GM18520 (cell line): ENCODE measurements at regions not wholly inside any gene's neighbourhood (a gene's known extent, or its start where the extent isn't known, plus 50 kb on each side); places are given as distances from the start of the nearest gene placed in this dataset.
"Not testable (repeated sequence)": the region's sequence is repeated elsewhere in the genome, so short reads cannot be mapped to it uniquely, and the experiment has no call there.

Experiments
- ATAC-seq: cut with Tn5 transposase; IDR thresholded peaks from one replicate; pipeline ENCODE4 v1.9.1; 2021; ENCODE audit not compliant: unreplicated experiment

DNA sequence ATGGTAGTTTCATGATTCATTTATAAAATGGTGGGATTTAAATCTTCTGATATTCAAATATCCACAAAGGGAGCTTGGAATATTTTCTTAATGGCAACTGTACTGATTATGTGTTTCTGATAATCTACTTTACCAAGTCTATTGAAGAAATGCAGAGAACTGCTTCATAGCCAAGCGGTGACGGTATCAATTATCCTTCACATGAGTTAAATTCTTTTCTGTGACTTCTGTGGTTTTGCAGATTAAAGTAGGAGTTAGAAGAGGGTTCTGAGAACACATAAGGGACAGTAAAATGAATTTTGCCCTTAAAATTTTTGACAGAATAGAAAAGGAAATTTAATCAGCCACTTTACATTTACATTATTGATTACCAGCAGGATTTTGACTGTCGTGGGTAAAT, 563.2 kb downstream of the GBE1 start:
- ATAC-seq: no peak

DNA sequence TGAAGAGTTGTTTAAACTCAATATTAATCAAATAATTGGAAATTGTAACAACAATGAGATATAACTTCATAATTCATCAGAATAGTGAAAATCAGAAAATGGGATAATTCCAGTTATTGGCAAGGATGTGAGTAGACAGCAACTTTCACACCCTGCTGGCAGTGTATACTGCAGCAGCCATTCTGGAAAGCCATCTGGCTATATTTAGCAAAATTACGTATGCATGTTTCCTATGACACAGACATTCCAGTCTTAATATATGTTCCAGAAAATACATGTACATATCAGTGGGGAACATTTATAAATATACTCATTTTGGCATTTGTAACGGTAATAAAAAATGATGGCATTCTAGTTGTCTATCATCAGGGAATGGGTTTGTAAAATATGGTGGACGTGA, 564.1 kb downstream of the GBE1 start:
- no peak for ATAC-seq

DNA sequence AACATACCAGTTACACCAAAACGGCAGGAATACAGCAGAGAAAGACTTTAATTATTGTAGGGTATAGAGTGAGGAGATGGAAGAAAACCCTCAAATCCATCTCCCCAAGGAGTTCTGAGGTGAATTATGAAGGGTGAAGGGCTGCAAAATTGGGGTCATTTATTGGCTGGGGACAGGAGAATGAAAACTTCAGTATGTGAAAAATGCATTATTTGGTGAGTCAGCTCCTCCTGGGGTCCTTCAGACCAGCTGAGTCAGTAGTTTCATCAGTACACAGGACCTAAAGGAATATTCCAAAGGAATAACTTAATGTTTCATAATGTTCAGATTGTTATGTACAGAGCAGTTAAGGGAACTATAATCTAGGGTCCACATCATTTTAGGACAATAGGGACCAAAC, 566.0 kb downstream of the GBE1 start:
- no peak for ATAC-seq

DNA sequence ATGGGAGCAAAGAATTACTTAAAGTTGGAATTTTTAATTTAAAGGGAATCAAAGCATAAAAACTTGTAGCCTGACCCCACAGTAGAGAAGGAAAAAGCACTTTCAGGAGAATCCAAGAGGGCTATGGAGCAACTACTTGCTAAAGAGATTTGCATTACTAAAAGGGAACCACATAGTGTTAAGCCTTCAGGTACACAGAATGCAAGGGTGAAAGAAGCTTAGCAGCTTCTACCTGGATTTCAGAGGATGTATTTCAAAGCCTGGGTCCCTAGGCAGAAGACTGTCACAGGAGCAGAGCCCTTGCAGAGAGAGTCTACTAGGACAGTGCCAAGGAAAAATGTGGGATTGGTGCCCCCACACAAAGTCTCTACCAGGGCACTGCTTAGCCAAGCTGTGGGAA, 575.0 kb downstream of the GBE1 start:
- no peak for ATAC-seq

DNA sequence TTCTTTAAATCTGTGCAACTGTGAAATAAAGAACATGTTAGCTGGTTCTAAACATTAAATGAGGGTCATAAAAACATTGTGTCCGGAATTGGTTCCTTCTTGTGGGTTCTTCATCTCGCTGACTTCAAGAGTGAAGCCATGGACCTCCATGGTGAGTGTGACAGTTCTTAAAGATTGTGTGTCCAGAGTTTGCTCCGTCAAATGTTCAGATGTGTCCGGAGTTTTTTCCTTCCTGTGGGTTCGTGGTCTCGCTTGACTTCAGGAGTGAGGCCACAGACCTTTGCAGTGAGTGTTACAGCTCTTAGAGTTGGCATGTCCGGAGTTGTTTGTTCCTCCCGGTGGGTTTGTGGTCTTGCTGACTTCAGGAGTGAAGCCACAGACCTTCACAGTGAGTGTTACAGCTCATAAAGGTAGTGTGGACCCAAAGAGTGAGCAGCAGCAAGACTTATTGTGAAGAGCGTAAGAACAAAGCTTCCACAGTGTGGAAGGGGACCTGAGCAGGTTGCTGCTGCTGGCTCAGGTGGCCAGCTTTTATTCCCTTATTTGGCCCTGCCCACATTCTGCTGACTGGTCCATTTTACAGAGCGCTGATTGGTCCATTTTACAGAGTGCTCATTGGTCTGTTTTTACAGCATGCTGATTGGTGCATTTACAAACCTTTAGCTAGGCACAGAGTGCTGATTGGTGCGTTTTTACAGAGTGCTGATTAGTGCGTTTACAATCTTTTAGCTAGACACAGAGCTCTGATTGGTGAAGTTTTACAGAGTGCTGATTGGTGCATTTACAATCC, 579.2 kb downstream of the GBE1 start:
- ATAC-seq: not testable (repeated sequence)

DNA sequence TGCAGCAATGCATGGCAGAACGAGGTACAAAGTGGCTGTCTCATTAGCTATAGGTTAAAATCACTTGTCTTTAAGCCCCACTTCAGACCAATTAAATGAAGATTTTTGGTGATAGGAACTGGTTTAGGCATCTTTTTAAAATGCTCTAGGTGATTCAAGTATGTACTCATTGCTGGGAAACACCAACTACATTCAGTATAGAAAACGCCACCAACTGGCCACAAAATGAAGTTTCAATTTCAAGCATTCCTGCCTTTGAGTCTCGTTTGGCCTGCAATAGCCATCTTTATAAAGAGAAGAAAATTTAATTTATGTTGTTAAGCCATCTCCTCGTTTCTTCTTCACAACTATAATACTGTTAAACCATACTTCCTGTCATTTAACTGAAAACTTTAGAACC, 587.9 kb downstream of the GBE1 start:
- no peak for ATAC-seq

DNA sequence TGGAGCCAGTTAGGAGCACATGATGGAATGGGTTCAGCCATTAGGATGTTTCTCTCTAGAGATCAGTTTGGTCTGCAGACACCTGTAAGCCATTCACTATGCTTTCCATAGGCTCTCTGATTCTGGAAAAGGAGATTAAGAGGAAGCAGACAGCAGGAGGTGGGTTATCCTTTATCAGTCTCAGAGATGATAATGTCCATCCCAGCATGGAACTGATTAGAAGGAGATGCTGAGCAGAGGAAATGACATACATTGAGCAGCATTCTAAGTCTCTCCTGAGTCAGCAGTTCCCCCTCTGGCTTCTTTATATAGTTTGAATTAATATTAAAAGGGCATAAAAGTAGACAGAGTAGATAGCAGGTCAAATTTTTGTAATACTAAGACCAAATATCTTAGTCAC, 591.1 kb downstream of the GBE1 start:
- ATAC-seq: no peak

DNA sequence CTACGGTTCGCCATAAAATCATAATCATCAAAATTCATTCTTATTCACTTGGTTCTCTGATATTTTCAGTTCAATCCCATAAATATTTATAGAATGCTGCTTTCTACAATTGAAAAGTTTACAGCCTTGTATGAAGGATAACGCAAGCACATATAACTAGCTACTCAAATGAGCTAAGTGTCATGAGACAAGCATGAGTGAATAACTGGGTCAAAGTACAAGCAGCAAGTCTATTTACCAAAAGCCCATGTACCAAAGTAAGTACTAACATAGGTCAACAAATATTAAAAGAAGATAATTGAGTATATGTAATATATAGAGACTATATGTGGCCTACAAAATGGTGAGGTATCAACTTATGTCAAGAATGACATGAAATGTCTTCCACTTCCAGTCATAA, 596.6 kb downstream of the GBE1 start:
- ATAC-seq: no peak

DNA sequence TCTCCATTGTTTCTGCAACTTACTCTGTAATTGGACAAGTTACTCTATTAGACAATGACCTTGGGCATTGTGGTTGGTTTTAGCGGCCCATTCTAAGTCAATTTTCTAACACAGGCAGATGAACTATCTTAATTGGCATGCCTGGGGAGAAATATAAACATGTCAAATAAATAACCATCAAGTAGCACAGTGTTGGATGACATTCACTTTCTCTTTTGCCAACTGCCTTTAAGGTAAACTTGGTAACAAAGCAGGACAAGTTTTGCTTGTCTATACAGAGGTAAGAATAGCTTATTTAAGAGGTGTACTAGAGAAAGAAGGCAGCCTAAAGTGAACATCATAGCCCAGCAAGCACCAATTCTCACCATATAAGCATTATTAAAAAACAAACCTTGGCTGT, 599.6 kb downstream of the GBE1 start:
- ATAC-seq: no peak

DNA sequence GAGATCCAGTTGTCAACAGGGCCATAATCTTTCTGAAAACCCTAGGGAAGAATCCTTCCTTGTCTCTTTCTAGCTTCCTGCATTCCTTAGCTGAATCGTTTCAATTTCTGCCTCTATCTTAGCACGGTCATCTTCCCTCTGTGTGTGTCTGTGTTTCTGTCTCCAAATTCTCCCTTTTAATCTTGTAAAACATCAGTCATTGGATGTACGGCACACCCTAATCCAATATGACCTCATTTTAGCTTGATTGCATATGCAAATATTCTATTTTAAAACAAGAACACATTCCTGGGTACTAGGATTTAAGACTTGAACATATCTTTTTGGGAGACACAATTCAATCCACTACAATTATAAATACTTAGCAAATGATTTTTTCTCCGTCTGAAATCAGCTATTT, 600.3 kb downstream of the GBE1 start:
- no peak for ATAC-seq

DNA sequence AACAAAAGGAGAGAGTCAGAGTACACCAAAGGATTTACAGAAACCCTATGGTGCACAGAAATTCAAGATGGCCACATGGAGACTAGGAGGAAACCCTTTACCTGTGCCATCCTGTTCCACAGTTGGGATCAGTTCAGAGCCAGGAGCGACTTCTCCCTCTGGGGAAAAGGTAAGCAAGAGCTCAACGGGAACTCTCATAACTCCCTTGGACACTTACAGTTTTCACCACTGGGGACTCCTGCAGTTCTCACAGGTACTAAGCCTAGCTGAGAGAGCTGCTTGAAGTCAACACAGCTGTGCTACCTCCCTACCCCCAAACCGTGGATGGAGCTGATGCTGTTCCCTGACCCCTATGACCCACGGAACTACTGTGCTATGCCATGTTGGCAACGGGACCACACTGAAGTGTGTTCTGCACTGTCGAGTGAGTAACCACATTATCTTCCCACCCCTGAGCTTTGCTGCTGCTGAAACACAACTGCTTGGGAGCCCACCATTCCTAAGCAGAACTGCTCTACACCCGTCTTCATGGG, 606.8 kb downstream of the GBE1 start:
- ATAC-seq: no peak

DNA sequence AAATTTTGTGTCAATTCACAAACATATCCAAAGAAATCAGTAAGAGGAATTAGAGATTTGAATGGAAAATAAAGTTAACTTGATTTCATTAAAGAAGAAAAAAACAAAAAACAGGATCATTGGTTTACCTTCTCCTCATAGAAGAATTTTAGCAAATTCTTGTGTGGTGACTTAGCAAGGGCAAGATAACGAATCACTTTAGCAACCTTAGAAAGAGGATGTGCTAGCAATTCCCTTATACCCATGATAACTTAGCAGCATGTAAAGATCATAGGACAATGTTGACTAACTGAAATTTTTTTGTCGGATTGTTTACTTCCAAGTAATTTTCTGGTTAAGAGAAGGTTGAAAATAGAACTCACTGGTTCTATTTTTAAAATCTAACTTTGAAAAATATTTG, 609.3 kb downstream of the GBE1 start:
- ATAC-seq: no peak

DNA sequence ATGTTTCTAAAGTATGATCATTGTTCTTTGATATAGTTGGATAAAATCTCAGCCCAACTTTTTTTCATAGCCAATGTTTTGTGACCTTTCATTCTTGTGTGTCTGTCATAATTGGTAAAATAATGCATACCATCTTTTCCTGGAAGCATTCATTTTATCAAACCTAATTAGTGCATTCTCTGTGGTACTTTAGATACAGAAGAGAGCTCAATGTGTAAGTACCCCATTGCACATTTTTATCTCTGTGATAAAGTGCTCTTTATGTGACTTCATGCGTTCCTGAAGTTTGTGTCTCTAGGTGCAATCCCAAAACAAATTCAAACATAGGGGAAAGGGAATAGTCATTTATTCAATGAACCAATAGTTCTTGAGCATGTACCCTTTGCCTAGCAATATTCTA, 628.5 kb downstream of the GBE1 start:
- no peak for ATAC-seq

DNA sequence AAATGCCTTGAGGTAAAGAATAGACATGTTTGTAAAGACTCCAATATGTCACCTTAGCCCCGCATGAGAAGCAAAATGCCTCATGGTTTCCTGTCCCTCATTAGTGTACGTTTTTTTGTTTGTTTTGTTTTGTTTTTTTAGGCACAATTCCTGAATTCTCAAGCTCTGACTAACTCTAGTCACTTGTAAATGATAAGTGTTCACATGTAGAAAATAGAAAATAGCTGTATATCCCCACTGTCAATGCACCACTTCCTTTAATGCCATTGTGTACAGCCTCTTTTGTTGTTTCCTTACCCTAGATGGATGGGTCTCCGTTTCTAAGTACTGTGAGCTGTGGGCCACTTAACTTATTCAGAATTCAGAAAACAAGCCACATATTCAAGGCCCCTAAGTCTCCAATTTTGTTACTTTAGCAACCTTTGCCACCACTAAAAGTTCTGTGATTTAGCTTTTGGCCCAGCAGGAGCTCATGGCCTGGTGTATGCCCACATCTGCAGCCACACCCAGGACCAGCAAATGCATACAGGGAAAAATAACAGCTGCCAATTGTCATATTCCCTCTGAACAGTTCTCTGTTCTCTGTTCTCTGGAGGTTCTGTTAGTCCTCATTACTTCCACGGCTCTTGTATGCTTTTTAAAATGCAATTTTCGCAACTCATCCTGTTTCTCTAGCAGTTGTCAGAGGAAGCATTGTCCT, 655.5 kb downstream of the GBE1 start:
- no peak for ATAC-seq

DNA sequence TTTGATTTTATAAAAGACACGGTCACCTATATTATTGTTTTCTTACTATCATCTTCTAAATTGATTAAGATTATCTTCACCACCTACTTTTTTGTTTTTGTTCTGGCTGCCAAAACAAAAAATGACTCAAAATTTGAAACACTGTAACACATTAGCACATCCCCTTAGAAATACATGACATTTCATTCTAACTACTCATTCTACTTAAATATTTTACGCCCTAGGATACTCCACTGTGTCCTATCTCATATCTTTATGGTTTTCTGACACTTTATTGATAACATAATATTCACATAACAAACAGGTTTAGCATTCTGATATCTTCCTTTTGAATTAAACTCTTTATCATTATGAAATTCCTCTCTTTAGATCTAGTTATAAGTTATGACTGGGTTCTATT, 656.2 kb downstream of the GBE1 start:
- no peak for ATAC-seq

DNA sequence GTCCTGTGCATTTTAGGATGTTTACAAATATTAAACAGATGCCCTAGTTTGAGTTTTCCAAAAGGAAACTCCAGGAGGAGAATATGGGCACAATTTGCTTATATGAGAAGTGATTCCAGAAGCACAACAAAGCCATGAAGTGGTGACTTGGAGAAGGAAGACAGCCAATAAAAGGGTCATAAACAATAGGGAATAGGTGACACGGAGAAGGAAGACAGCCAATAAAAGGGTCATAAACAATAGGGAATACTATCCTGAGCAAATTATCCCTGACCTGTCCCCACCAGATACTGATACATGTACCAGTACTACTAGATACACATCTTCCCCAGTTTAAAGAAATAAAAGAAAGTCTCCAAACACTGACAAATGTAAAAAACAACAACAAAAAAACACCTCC, 663.6 kb downstream of the GBE1 start:
- ATAC-seq: no peak

DNA sequence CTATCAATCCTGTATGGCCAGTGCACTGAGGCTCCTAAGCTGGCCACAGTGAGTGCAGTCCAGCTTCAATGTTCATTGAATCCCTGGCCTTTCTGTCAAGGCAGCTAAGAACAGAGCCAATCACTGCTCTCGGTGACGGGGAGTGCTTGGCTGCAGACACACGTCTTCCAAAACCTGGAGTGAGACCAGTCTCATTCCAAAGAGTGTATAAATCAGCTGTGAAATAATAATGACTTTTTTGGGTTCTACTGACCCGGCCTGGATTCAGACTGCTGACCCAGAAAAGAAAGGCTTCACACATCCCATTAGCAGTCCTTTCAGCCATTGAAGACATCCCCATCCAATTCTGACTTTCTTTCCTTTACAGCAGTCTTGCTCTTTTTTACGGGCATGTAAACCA, 665.5 kb downstream of the GBE1 start:
- no peak for ATAC-seq

DNA sequence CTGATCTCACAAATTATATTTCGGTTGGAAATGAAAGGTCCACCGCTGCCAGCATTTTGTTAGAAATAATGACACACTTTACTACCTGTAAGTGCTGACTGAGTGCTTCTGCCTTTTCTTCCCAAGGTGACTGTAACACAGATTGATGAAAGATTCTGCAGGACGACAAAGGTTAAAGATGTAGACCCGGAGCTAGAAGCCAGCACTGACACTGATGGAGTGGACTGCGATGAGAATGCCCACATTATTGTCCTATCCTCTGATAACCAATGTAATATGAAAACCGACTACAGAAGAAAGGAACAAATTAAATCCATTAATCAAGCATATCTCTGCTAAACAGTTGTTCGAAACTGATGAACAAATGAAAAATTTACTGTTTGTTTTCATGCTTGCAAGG, 666.5 kb downstream of the GBE1 start:
- no peak for ATAC-seq

DNA sequence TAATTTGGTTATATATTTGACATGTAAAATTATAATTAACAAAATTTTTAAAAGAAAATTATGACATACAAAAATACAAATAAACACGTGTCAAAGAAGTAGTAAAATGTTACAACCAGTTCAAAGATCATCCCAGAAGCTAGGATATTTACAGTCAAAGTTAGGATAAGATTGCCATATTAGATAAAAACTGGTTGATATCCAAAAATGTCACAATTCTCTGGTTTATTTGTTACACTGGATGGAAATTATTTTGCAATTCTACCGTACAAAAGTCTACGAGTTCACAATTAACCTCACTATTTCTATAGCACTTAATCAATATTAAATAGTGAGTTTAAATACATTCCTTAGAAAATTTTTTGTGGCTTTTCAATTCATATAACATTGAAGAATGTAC, 673.8 kb downstream of the GBE1 start:
- ATAC-seq: no peak

DNA sequence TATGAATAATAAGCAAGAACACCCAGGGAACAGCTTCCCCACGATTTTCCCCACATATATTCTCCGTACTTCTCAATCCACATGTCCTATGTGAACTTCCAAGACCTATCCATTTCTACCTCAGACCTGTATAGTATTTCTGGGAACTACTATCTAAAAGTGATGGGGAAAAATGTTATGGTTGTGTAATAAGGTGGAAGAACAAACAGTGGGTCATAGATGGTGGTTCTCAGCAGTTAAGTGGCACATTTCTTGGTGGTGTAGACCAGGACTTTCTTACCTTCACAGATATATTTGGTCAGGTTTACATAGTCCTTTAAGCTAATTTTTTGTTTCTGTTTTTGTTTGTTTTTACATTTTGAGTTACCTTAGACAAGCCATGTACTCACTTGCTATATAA, 675.1 kb downstream of the GBE1 start:
- no peak for ATAC-seq

DNA sequence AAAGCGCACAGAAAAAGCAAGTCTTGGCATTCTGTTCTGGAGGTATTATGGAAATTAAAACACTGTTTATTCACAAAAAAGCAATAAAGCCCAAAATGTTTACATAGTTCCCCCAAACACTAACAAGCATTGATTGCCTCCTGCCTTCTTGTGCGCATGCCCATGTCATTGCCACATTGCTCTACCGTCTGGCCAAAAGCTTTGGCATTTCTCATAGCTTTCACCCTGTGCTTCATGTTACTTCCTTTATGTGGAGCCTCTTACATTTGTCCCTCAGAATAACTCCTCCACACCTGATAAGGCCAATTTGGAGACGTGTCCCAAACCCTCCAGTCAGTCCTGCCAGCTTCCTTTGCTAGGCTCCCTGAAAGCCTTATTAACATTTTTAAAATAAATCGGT, 680.8 kb downstream of the GBE1 start:
- ATAC-seq: no peak

DNA sequence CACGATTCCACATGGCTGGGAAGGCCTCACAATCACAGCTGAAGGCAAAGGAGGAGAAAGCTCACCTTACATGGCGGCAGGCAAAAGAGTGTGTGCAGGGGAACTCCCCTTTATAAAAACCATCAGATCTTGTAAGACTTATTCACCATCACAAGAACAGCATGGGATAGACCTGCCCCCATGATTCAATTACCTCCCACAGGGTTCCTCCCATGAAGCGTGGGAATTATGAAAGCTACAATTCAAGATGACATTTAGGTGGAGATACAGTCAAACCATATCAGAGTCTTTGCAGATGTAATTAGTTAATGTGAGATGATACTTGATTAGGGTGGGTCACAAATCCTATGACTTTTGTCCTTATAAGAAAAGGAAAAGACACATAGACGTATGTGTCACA, 688.9 kb downstream of the GBE1 start:
- no peak for ATAC-seq

DNA sequence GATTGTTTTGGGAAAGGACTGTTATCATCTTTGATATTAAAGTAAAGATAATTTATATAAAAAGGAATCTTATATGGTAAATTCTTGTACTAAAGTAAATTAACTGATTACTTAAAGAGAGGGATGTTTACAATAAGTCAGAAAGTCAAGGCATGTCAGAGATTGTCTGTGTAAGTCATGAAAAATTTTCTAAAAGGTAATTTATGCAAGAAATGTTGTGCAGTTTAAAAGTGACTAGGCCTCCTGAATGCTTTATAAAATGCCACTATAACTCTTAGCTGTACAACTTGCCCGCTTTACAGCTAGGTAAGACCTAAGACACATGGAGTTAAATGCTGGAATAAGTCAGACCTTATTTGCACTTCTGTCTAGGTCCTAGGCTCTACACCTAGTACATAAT, 692.9 kb downstream of the GBE1 start:
- no peak for ATAC-seq
